HCT116 (cell line): ENCODE measurements at regions not wholly inside any gene's neighbourhood (a gene's known extent, or its start where the extent isn't known, plus 50 kb on each side); places are given as distances from the start of the nearest gene placed in this dataset.

Source experiments
- CTCF ChIP-seq, 3 experiments: fragments of 200-600 bp in 1 of 3; sonication (generic) in 1 of 3; IDR thresholded peaks in 2 of 3; conservative IDR thresholded peaks in 1 of 3; 2 replicates each; pipeline ENCODE4 v1.5.1; 2012 to 2017; ENCODE audit warnings: low read depth in 2 of 3, low read length in 2 of 3, antibody characterized with exemption in 1 of 3, borderline replicate concordance in 1 of 3, control low read depth in 1 of 3, mild to moderate bottlenecking in 1 of 3, mixed read lengths in 1 of 3, mixed run types in 1 of 3, moderate library complexity in 1 of 3; ENCODE audit not compliant: insufficient read depth in 1 of 3
- POLR2A ChIP-seq: IDR thresholded peaks from 2 replicates; pipeline ENCODE4 v1.7.0; 2011; ENCODE audit warnings: borderline replicate concordance; ENCODE audit not compliant: insufficient read depth, insufficient read length; ENCODE audit errors: extremely low read depth
- ZBTB33 ChIP-seq: IDR thresholded peaks from 2 replicates; pipeline ENCODE4 v1.6.1; 2011; ENCODE audit warnings: mild to moderate bottlenecking, low read length, moderate library complexity; ENCODE audit not compliant: insufficient replicate concordance; ENCODE audit errors: extremely low read depth

- TF ChIP-seq CTCF (IDR thresholded peaks at IDR 0.05 in 2 of 3, conservative IDR thresholded peaks at IDR 0.05 in 1 of 3; ENCODE audit: borderline replicate concordance in 1 of 3, insufficient read depth in 1 of 3, low read depth in 2 of 3, low read length in 2 of 3) = no peak
- no peak for TF ChIP-seq ZBTB33
- no peak for TF ChIP-seq POLR2A
These were observed 1311.7 kb upstream of the NXPH2 start for GRCh38 chr2:140091926-140092325.
